ENCODE measurements at regions not wholly inside any gene's neighbourhood (a gene's known extent, or its start where the extent isn't known, plus 50 kb on each side); places are given as distances from the start of the nearest gene placed in this dataset.
"Not testable (repeated sequence)": the region's sequence is repeated elsewhere in the genome, so short reads cannot be mapped to it uniquely, and the experiment has no call there.

- TF ChIP-seq CTCF (IDR thresholded peaks at IDR 0.05); ZSCAN20 (CRISPR knock-in tag; IDR thresholded peaks at IDR 0.05); MAZ (IDR thresholded peaks at IDR 0.05; ENCODE audit: borderline replicate concordance, low read depth, low read length); EHMT2 (IDR thresholded peaks at IDR 0.05; ENCODE audit: low read depth); CHD2 (IDR thresholded peaks at IDR 0.05; ENCODE audit: low read length, partially characterized antibody); KDM5A (IDR thresholded peaks at IDR 0.05); SREBF2 (IDR thresholded peaks at IDR 0.05); EP300 (IDR thresholded peaks at IDR 0.05); POLR2AphosphoS2 (conservative IDR thresholded peaks at IDR 0.05; ENCODE audit: low read length): not testable (repeated sequence)
- TF ChIP-seq, protein P1, sequence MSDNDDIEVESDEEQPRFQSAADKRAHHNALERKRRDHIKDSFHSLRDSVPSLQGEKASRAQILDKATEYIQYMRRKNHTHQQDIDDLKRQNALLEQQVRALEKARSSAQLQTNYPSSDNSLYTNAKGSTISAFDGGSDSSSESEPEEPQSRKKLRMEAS (IDR thresholded peaks at IDR 0.05): not testable (repeated sequence)
- TF ChIP-seq, protein P2, sequence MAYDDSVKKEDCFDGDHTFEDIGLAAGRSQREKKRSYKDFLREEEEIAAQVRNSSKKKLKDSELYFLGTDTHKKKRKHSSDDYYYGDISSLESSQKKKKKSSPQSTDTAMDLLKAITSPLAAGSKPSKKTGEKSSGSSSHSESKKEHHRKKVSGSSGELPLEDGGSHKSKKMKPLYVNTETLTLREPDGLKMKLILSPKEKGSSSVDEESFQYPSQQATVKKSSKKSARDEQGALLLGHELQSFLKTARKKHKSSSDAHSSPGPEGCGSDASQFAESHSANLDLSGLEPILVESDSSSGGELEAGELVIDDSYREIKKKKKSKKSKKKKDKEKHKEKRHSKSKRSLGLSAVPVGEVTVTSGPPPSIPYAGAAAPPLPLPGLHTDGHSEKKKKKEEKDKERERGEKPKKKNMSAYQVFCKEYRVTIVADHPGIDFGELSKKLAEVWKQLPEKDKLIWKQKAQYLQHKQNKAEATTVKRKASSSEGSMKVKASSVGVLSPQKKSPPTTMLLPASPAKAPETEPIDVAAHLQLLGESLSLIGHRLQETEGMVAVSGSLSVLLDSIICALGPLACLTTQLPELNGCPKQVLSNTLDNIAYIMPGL (CRISPR knock-in tag; IDR thresholded peaks at IDR 0.05; ENCODE audit: borderline replicate concordance): not testable (repeated sequence)
- TF ChIP-seq, protein P3, sequence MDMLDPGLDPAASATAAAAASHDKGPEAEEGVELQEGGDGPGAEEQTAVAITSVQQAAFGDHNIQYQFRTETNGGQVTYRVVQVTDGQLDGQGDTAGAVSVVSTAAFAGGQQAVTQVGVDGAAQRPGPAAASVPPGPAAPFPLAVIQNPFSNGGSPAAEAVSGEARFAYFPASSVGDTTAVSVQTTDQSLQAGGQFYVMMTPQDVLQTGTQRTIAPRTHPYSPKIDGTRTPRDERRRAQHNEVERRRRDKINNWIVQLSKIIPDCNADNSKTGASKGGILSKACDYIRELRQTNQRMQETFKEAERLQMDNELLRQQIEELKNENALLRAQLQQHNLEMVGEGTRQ (IDR thresholded peaks at IDR 0.05): not testable (repeated sequence)
Measured at GRCh38 chr16:16577062-16577461, 198.1 kb downstream of the NPIPA7 start.
